ENCODE measurements at regions not wholly inside any gene's neighbourhood (a gene's known extent, or its start where the extent isn't known, plus 50 kb on each side); places are given as distances from the start of the nearest gene placed in this dataset.

GRCh38 chr4:114304567-114304966, 294.0 kb upstream of the UGT8 start:
- no CpG with 5 or more reads among the region's 1 CpG for WGBS (ENCODE audit: insufficient coverage)
- no peak for DNase-seq

GRCh38 chr4:114306946-114307345, 291.7 kb upstream of the UGT8 start:
- H3K79me2 ChIP-seq (ENCODE audit: control insufficient read depth, insufficient read depth, low read length) = no peaks in the 10 kb centered on the region
- ChIA-PET POLR2A (no interaction called here), CTCF (no interaction called here)
- no peaks in the 10 kb centered on the region for H3K36me3 ChIP-seq (replicated peaks in 1 of 2; ENCODE audit: control extremely low read depth in 1 of 2, control insufficient read depth in 1 of 2, extremely low read depth in 1 of 2, insufficient read depth in 2 of 2, low read length in 1 of 2)
- peaks cover 5% of the 10 kb centered on the region for H3K27me3 Mint-ChIP-seq
- H3K4me1 ChIP-seq (ENCODE audit: control insufficient read depth in 2 of 2, insufficient read depth in 2 of 2, low read length in 2 of 2) = no peaks in the 10 kb centered on the region
- TF ChIP-seq CTCF (IDR thresholded peaks at IDR 0.05) = no peak
- no peak overlapping the region for H3K4me2 ChIP-seq (replicated peaks; ENCODE audit: low read depth, low read length, poor library complexity, severe bottlenecking)
- H3K4me3 ChIP-seq (ENCODE audit: control extremely low read depth in 1 of 5, extremely low read depth in 1 of 5, insufficient read depth in 1 of 5, low read depth in 2 of 5, low read length in 4 of 5) = no peak overlapping the region
- DNase-seq = no peak
- WGBS (ENCODE audit: insufficient coverage) = no CpG with 5 or more reads among the region's 2 CpGs
- H2AFZ ChIP-seq (ENCODE audit: insufficient read depth, low read depth, low read length, poor library complexity, severe bottlenecking) = no peak overlapping the region
- no peak overlapping the region for H3K9ac ChIP-seq (ENCODE audit: low read length)
- no peaks in the 10 kb centered on the region for H3K4me1 Mint-ChIP-seq
- no peak overlapping the region for H3K27ac Mint-ChIP-seq
- no peak for ATAC-seq (ENCODE audit: low read depth)
- peaks cover 0 to 3% (median 0%) of the 10 kb centered on the region in 4 experiments for H3K27me3 ChIP-seq (replicated peaks in 1 of 4; ENCODE audit: control extremely low read depth in 1 of 4, control insufficient read depth in 3 of 4, insufficient read depth in 4 of 4, low read length in 3 of 4)
- no peaks in the 10 kb centered on the region for H3K9me3 ChIP-seq (ENCODE audit: control extremely low read depth in 1 of 3, control insufficient read depth in 2 of 3, insufficient read depth in 1 of 3, low read length in 2 of 3)
- no peaks in the 10 kb centered on the region for H4K20me1 ChIP-seq (ENCODE audit: control insufficient read depth, insufficient read depth, low read length, poor library complexity, severe bottlenecking)
- intact Hi-C loops (cut with micrococcal nuclease) = no loop called here
- no peak overlapping the region for H3K27ac ChIP-seq (ENCODE audit: low read length in 2 of 2)
- H3K9me3 Mint-ChIP-seq (ENCODE audit: insufficient read depth) = no peaks in the 10 kb centered on the region
- H3K4me3 Mint-ChIP-seq = no peak overlapping the region

More at GRCh38 chr4:114304567-114304966, 294.0 kb upstream of the UGT8 start:
- Histone ChIP-seq H3K79me2 (ENCODE audit: control insufficient read depth, insufficient read depth, low read length) (no peaks in the 10 kb centered on the region), H4K20me1 (ENCODE audit: control insufficient read depth, insufficient read depth, low read length, poor library complexity, severe bottlenecking) (no peaks in the 10 kb centered on the region), H3K4me3 (ENCODE audit: control extremely low read depth in 1 of 5, extremely low read depth in 1 of 5, insufficient read depth in 1 of 5, low read depth in 2 of 5, low read length in 4 of 5) (no peak overlapping the region), H3K4me2 (replicated peaks; ENCODE audit: low read depth, low read length, poor library complexity, severe bottlenecking) (no peak overlapping the region), H3K27ac (ENCODE audit: low read length in 2 of 2) (no peak overlapping the region), H3K27me3 (replicated peaks in 1 of 4; ENCODE audit: control extremely low read depth in 1 of 4, control insufficient read depth in 3 of 4, insufficient read depth in 4 of 4, low read length in 3 of 4) (peaks cover 0 to 3% (median 0%) of the 10 kb centered on the region in 4 experiments), H3K9me3 (ENCODE audit: control extremely low read depth in 1 of 3, control insufficient read depth in 2 of 3, insufficient read depth in 1 of 3, low read length in 2 of 3) (no peaks in the 10 kb centered on the region), H3K4me1 (ENCODE audit: control insufficient read depth in 2 of 2, insufficient read depth in 2 of 2, low read length in 2 of 2) (no peaks in the 10 kb centered on the region), H2AFZ (ENCODE audit: insufficient read depth, low read depth, low read length, poor library complexity, severe bottlenecking) (no peak overlapping the region), H3K9ac (ENCODE audit: low read length) (no peak overlapping the region), H3K36me3 (replicated peaks in 1 of 2; ENCODE audit: control extremely low read depth in 1 of 2, control insufficient read depth in 1 of 2, extremely low read depth in 1 of 2, insufficient read depth in 2 of 2, low read length in 1 of 2) (no peaks in the 10 kb centered on the region)
- no peak overlapping the region for H3K27ac Mint-ChIP-seq
- H3K4me3 Mint-ChIP-seq = no peak overlapping the region
- ChIA-PET CTCF (no interaction called here), POLR2A (no interaction called here)
- intact Hi-C loops (cut with micrococcal nuclease) = no loop called here
- no peak for ATAC-seq (ENCODE audit: low read depth)
- TF ChIP-seq CTCF (IDR thresholded peaks at IDR 0.05) (no peak), EZH2 (IDR thresholded peaks at IDR 0.05; ENCODE audit: borderline replicate concordance, insufficient read depth, low read depth, low read length, poor library complexity, severe bottlenecking) (no peak)
- H3K27me3 Mint-ChIP-seq = peaks cover 5% of the 10 kb centered on the region
- H3K4me1 Mint-ChIP-seq = peaks cover 1% of the 10 kb centered on the region
- no peaks in the 10 kb centered on the region for H3K9me3 Mint-ChIP-seq (ENCODE audit: insufficient read depth)
